Lung (tissue), 11 donors: ENCODE measurements at regions not wholly inside any gene's neighbourhood (a gene's known extent, or its start where the extent isn't known, plus 50 kb on each side); places are given as distances from the start of the nearest gene placed in this dataset.
"Not testable (repeated sequence)": the region's sequence is repeated elsewhere in the genome, so short reads cannot be mapped to it uniquely, and the experiment has no call there.

ENCODE experiments used
- ATAC-seq: fragments of 200-7000 bp; cut with Tn5 transposase; one replicate; pipeline ENCODE4 v1.9.1; 2020; ENCODE audit warnings: moderate number of reproducible peaks; ENCODE audit not compliant: insufficient read depth, low FRiP score
- DNase-seq, 3 donors: peaks; one replicate each; pipeline ENCODE4 v3.0.0-alpha.2; 2013 to 2017
- H3K27ac ChIP-seq, 2 donors: one replicate each; pipeline ENCODE4 v1.5.1; 2013; ENCODE audit warnings: mild to moderate bottlenecking in 2 of 2, moderate library complexity in 2 of 2, control low read depth in 1 of 2, inconsistent platforms in 1 of 2, low read depth in 1 of 2, low read length in 1 of 2
- H3K27me3 ChIP-seq, 3 donors: one replicate each; pipeline ENCODE4 v1.5.1; 2013; ENCODE audit warnings: low read length in 2 of 3; ENCODE audit not compliant: control insufficient read depth in 3 of 3, insufficient read depth in 3 of 3
- H3K36me3 ChIP-seq, 4 donors: one replicate each; pipeline ENCODE4 v1.5.1; 2013; ENCODE audit warnings: low read length in 4 of 4, mild to moderate bottlenecking in 1 of 4, moderate library complexity in 1 of 4; ENCODE audit not compliant: control insufficient read depth in 4 of 4, insufficient read depth in 4 of 4
- H3K4me1 ChIP-seq, 5 donors: one replicate each; pipeline ENCODE4 v1.5.1; 2013; ENCODE audit warnings: low read length in 5 of 5, mild to moderate bottlenecking in 2 of 5, moderate library complexity in 1 of 5; ENCODE audit not compliant: control insufficient read depth in 5 of 5, insufficient read depth in 5 of 5
- H3K4me3 ChIP-seq: one replicate; pipeline ENCODE4 v1.5.1; 2013; ENCODE audit warnings: mild to moderate bottlenecking, control low read depth, moderate library complexity
- H3K9ac ChIP-seq, 2 donors: one replicate each; pipeline ENCODE4 v1.5.1; 2013; ENCODE audit warnings: low read length in 2 of 2, control low read depth in 1 of 2; ENCODE audit not compliant: insufficient read depth in 1 of 2
- H3K9me3 ChIP-seq, 4 donors: one replicate each; pipeline ENCODE4 v1.5.1; 2013; ENCODE audit warnings: low read length in 3 of 4, mild to moderate bottlenecking in 1 of 4, moderate library complexity in 1 of 4; ENCODE audit not compliant: control insufficient read depth in 4 of 4, insufficient read depth in 3 of 4
- WGBS, 2 donors: extraction: QIAGEN DNeasy Blood & Tissue Kit; methylation state at CpG; one replicate each; pipeline ENCODE4 v1.1.7; 2013; 5-methylcytosine and 5-hydroxymethylcytosine counted together
- TF ChIP-seq, protein P1 (sequence below): IDR thresholded peaks from 2 replicates; pipeline ENCODE4 v1.5.1; 2012; ENCODE audit warnings: mild to moderate bottlenecking; ENCODE audit errors: control extremely low read depth, extremely low read depth
- donor health status: control.
- donor health status: control.
- donor health status: Bipolar disorder and iron deficiency.
- donor health status: healthy.
- donor health status: DM: yes; HTN: yes; CAD: no.

GRCh38 chr18:75966431-75966830, 528.6 kb downstream of the ZNF516 start:
- no peaks in the 10 kb centered on the region for H3K27me3 ChIP-seq
- H3K27ac ChIP-seq = no peak overlapping the region
- whole genome bisulfite sequencing, 2 donors = 83 to 93% methylated on average over 5 of the region's 5 CpGs
- H3K36me3 ChIP-seq = no peaks in the 10 kb centered on the region
- TF ChIP-seq, protein P1, sequence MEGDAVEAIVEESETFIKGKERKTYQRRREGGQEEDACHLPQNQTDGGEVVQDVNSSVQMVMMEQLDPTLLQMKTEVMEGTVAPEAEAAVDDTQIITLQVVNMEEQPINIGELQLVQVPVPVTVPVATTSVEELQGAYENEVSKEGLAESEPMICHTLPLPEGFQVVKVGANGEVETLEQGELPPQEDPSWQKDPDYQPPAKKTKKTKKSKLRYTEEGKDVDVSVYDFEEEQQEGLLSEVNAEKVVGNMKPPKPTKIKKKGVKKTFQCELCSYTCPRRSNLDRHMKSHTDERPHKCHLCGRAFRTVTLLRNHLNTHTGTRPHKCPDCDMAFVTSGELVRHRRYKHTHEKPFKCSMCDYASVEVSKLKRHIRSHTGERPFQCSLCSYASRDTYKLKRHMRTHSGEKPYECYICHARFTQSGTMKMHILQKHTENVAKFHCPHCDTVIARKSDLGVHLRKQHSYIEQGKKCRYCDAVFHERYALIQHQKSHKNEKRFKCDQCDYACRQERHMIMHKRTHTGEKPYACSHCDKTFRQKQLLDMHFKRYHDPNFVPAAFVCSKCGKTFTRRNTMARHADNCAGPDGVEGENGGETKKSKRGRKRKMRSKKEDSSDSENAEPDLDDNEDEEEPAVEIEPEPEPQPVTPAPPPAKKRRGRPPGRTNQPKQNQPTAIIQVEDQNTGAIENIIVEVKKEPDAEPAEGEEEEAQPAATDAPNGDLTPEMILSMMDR = no peak
- no peak for DNase-seq
- no peaks in the 10 kb centered on the region for H3K4me1 ChIP-seq
- no peak overlapping the region for H3K9ac ChIP-seq
- peaks cover 0 to 6% (median 0%) of the 10 kb centered on the region in 4 donors for H3K9me3 ChIP-seq
- no peak for ATAC-seq
- no peak overlapping the region for H3K4me3 ChIP-seq

GRCh38 chr18:75962036-75962572, 532.9 kb downstream of the ZNF516 start:
- no peak for ATAC-seq

GRCh38 chr18:75960356-75960755, 532.9 kb upstream of the SMIM21 start:
- not testable (repeated sequence) for H3K4me1 ChIP-seq, H3K36me3 ChIP-seq, DNase-seq, H3K9me3 ChIP-seq, H3K27ac ChIP-seq, H3K9ac ChIP-seq, H3K4me3 ChIP-seq, H3K27me3 ChIP-seq, ATAC-seq
- WGBS, 2 donors = 93 to 96% methylated on average over 4 of the region's 4 CpGs

More at GRCh38 chr18:75962036-75962572, 532.9 kb downstream of the ZNF516 start:
- TF ChIP-seq, protein P1 = no peak
- Histone ChIP-seq H3K27ac (no peak overlapping the region), H3K27me3 (no peaks in the 10 kb centered on the region), H3K4me3 (no peak overlapping the region), H3K4me1 (no peaks in the 10 kb centered on the region), H3K9me3 (no peaks in the 10 kb centered on the region), H3K36me3 (no peaks in the 10 kb centered on the region), H3K9ac (no peak overlapping the region)
- 75 to 86% methylated on average over 7 of the region's 7 CpGs for WGBS, 2 donors
- peak in 2 of 3 donors; percentile 71 to 80 for DNase-seq

DNA sequence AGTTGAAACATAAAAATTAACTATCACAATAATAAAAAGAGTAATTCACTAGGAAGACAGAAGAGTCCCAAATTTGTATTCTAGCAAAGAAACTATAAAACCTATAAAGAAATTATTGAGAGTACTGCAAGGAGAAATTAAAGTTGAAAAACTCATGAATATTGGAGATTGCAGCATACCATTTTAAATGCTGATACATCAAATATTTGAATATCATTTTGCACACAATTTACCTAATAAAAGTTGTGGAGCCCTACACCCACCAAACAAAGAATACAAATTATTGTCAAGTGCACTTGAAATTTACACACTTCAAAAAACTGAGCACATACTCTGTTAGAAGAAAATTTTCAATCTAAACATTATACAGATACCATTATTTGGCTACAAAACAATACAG, 531.6 kb upstream of the SMIM21 start:
- Histone ChIP-seq H3K9ac (no peak overlapping the region), H3K27me3 (no peaks in the 10 kb centered on the region), H3K4me3 (no peak overlapping the region), H3K27ac (no peak overlapping the region), H3K36me3 (no peaks in the 10 kb centered on the region), H3K9me3 (no peaks in the 10 kb centered on the region), H3K4me1 (no peaks in the 10 kb centered on the region)
- ATAC-seq = no peak
- TF ChIP-seq, protein P1 = no peak
- no peak for DNase-seq
